ENCODE measurements at regions not wholly inside any gene's neighbourhood (a gene's known extent, or its start where the extent isn't known, plus 50 kb on each side); places are given as distances from the start of the nearest gene placed in this dataset.
"Not testable (repeated sequence)": the region's sequence is repeated elsewhere in the genome, so short reads cannot be mapped to it uniquely, and the experiment has no call there.

- not testable (repeated sequence) for H3K27me3 ChIP-seq (ENCODE audit: control insufficient read depth in 2 of 2, insufficient read depth in 1 of 2, low read length in 1 of 2); H3K36me3 ChIP-seq (ENCODE audit: control insufficient read depth in 2 of 2, insufficient read depth in 2 of 2, low read length in 1 of 2); H3K4me3 ChIP-seq (ENCODE audit: low read length in 2 of 2); DNase-seq (ENCODE audit: low read depth in 6 of 9, low spot score in 9 of 9); H3K4me1 ChIP-seq (ENCODE audit: control insufficient read depth in 2 of 2, insufficient read depth in 2 of 2, low read length in 2 of 2); H3K9me3 ChIP-seq (ENCODE audit: control insufficient read depth in 2 of 2, insufficient read depth in 1 of 2, low read length in 1 of 2); H3K27ac ChIP-seq (ENCODE audit: low read depth in 1 of 2, low read length in 1 of 2)
- 75% methylated on average over 16 of the region's 25 CpGs for WGBS
Measured at GRCh38 chr21:5064581-5065142, 5456.7 kb upstream of the TPTE start.

- not testable (repeated sequence) for H3K4me3 ChIP-seq (ENCODE audit: low read length in 2 of 2); H3K27ac ChIP-seq (ENCODE audit: low read depth in 1 of 2, low read length in 1 of 2); H3K9me3 ChIP-seq (ENCODE audit: control insufficient read depth in 2 of 2, insufficient read depth in 1 of 2, low read length in 1 of 2); H3K36me3 ChIP-seq (ENCODE audit: control insufficient read depth in 2 of 2, insufficient read depth in 2 of 2, low read length in 1 of 2); H3K4me1 ChIP-seq (ENCODE audit: control insufficient read depth in 2 of 2, insufficient read depth in 2 of 2, low read length in 2 of 2); H3K27me3 ChIP-seq (ENCODE audit: control insufficient read depth in 2 of 2, insufficient read depth in 1 of 2, low read length in 1 of 2)
- DNase-seq (ENCODE audit: low read depth in 6 of 9, low spot score in 9 of 9) = peak in 6 of 9 donors; percentile 0 to 65 (median 16)
- 49% methylated on average over 25 of the region's 26 CpGs for WGBS
Measured at GRCh38 chr21:5065240-5066211, 5455.9 kb upstream of the TPTE start.

- not testable (repeated sequence) for H3K27ac ChIP-seq (ENCODE audit: low read depth in 1 of 2, low read length in 1 of 2); DNase-seq (ENCODE audit: low read depth in 6 of 9, low spot score in 9 of 9); H3K9me3 ChIP-seq (ENCODE audit: control insufficient read depth in 2 of 2, insufficient read depth in 1 of 2, low read length in 1 of 2); H3K4me3 ChIP-seq (ENCODE audit: low read length in 2 of 2); H3K36me3 ChIP-seq (ENCODE audit: control insufficient read depth in 2 of 2, insufficient read depth in 2 of 2, low read length in 1 of 2); H3K4me1 ChIP-seq (ENCODE audit: control insufficient read depth in 2 of 2, insufficient read depth in 2 of 2, low read length in 2 of 2); H3K27me3 ChIP-seq (ENCODE audit: control insufficient read depth in 2 of 2, insufficient read depth in 1 of 2, low read length in 1 of 2)
- WGBS = 94% methylated on average over 7 of the region's 12 CpGs
Measured at GRCh38 chr21:5066682-5067251, 5454.6 kb upstream of the TPTE start.

GRCh38 chr21:5067326-5068048 lies 5453.9 kb upstream of the TPTE start:
- DNase-seq (ENCODE audit: low read depth in 6 of 9, low spot score in 9 of 9); H3K27me3 ChIP-seq (ENCODE audit: control insufficient read depth in 2 of 2, insufficient read depth in 1 of 2, low read length in 1 of 2): not testable (repeated sequence)
- WGBS = 97% methylated on average over 3 of the region's 15 CpGs

GRCh38 chr21:5068649-5069048 lies 5452.7 kb upstream of the TPTE start:
- not testable (repeated sequence) for H3K27ac ChIP-seq (ENCODE audit: low read depth in 1 of 2, low read length in 1 of 2); H3K9me3 ChIP-seq (ENCODE audit: control insufficient read depth in 2 of 2, insufficient read depth in 1 of 2, low read length in 1 of 2); DNase-seq (ENCODE audit: low read depth in 6 of 9, low spot score in 9 of 9); H3K4me1 ChIP-seq (ENCODE audit: control insufficient read depth in 2 of 2, insufficient read depth in 2 of 2, low read length in 2 of 2); H3K4me3 ChIP-seq (ENCODE audit: low read length in 2 of 2); H3K36me3 ChIP-seq (ENCODE audit: control insufficient read depth in 2 of 2, insufficient read depth in 2 of 2, low read length in 1 of 2); H3K27me3 ChIP-seq (ENCODE audit: control insufficient read depth in 2 of 2, insufficient read depth in 1 of 2, low read length in 1 of 2)
- WGBS = 100% methylated on average over 1 of the region's 5 CpGs

More at GRCh38 chr21:5067326-5068048, 5453.9 kb upstream of the TPTE start:
- not testable (repeated sequence) for H3K9me3 ChIP-seq (ENCODE audit: control insufficient read depth in 2 of 2, insufficient read depth in 1 of 2, low read length in 1 of 2); H3K4me3 ChIP-seq (ENCODE audit: low read length in 2 of 2); H3K36me3 ChIP-seq (ENCODE audit: control insufficient read depth in 2 of 2, insufficient read depth in 2 of 2, low read length in 1 of 2); H3K27ac ChIP-seq (ENCODE audit: low read depth in 1 of 2, low read length in 1 of 2); H3K4me1 ChIP-seq (ENCODE audit: control insufficient read depth in 2 of 2, insufficient read depth in 2 of 2, low read length in 2 of 2)

- WGBS = no CpG with 5 or more reads among the region's 2 CpGs
Measured at GRCh38 chr21:5071180-5071579, 5450.2 kb upstream of the TPTE start.

GRCh38 chr21:5076854-5077253 lies 5444.5 kb upstream of the TPTE start:
- not testable (repeated sequence) for H3K4me3 ChIP-seq (ENCODE audit: low read length in 2 of 2); H3K4me1 ChIP-seq (ENCODE audit: control insufficient read depth in 2 of 2, insufficient read depth in 2 of 2, low read length in 2 of 2); DNase-seq (ENCODE audit: low read depth in 6 of 9, low spot score in 9 of 9); H3K36me3 ChIP-seq (ENCODE audit: control insufficient read depth in 2 of 2, insufficient read depth in 2 of 2, low read length in 1 of 2); H3K9me3 ChIP-seq (ENCODE audit: control insufficient read depth in 2 of 2, insufficient read depth in 1 of 2, low read length in 1 of 2); H3K27ac ChIP-seq (ENCODE audit: low read depth in 1 of 2, low read length in 1 of 2); H3K27me3 ChIP-seq (ENCODE audit: control insufficient read depth in 2 of 2, insufficient read depth in 1 of 2, low read length in 1 of 2)
- no CpG with 5 or more reads among the region's 7 CpGs for WGBS

More at GRCh38 chr21:5071180-5071579, 5450.2 kb upstream of the TPTE start:
- H3K4me1 ChIP-seq (ENCODE audit: control insufficient read depth in 2 of 2, insufficient read depth in 2 of 2, low read length in 2 of 2); DNase-seq (ENCODE audit: low read depth in 6 of 9, low spot score in 9 of 9); H3K36me3 ChIP-seq (ENCODE audit: control insufficient read depth in 2 of 2, insufficient read depth in 2 of 2, low read length in 1 of 2); H3K27me3 ChIP-seq (ENCODE audit: control insufficient read depth in 2 of 2, insufficient read depth in 1 of 2, low read length in 1 of 2); H3K9me3 ChIP-seq (ENCODE audit: control insufficient read depth in 2 of 2, insufficient read depth in 1 of 2, low read length in 1 of 2); H3K27ac ChIP-seq (ENCODE audit: low read depth in 1 of 2, low read length in 1 of 2); H3K4me3 ChIP-seq (ENCODE audit: low read length in 2 of 2): not testable (repeated sequence)

GRCh38 chr21:5079361-5079760 lies 5442.0 kb upstream of the TPTE start:
- H3K4me1 ChIP-seq (ENCODE audit: control insufficient read depth in 2 of 2, insufficient read depth in 2 of 2, low read length in 2 of 2); DNase-seq (ENCODE audit: low read depth in 6 of 9, low spot score in 9 of 9); H3K36me3 ChIP-seq (ENCODE audit: control insufficient read depth in 2 of 2, insufficient read depth in 2 of 2, low read length in 1 of 2); H3K27ac ChIP-seq (ENCODE audit: low read depth in 1 of 2, low read length in 1 of 2); H3K27me3 ChIP-seq (ENCODE audit: control insufficient read depth in 2 of 2, insufficient read depth in 1 of 2, low read length in 1 of 2); H3K9me3 ChIP-seq (ENCODE audit: control insufficient read depth in 2 of 2, insufficient read depth in 1 of 2, low read length in 1 of 2); H3K4me3 ChIP-seq (ENCODE audit: low read length in 2 of 2): not testable (repeated sequence)
- no CpG with 5 or more reads among the region's 8 CpGs for WGBS

- not testable (repeated sequence) for DNase-seq (ENCODE audit: low read depth in 6 of 9, low spot score in 9 of 9); H3K9me3 ChIP-seq (ENCODE audit: control insufficient read depth in 2 of 2, insufficient read depth in 1 of 2, low read length in 1 of 2); H3K36me3 ChIP-seq (ENCODE audit: control insufficient read depth in 2 of 2, insufficient read depth in 2 of 2, low read length in 1 of 2); H3K27ac ChIP-seq (ENCODE audit: low read depth in 1 of 2, low read length in 1 of 2); H3K4me1 ChIP-seq (ENCODE audit: control insufficient read depth in 2 of 2, insufficient read depth in 2 of 2, low read length in 2 of 2); H3K27me3 ChIP-seq (ENCODE audit: control insufficient read depth in 2 of 2, insufficient read depth in 1 of 2, low read length in 1 of 2); H3K4me3 ChIP-seq (ENCODE audit: low read length in 2 of 2)
- no CpG with 5 or more reads among the region's 5 CpGs for WGBS
Measured at GRCh38 chr21:5080015-5080414, 5441.4 kb upstream of the TPTE start.
